Hepatocyte (in vitro differentiated cells): ENCODE measurements at regions not wholly inside any gene's neighbourhood (a gene's known extent, or its start where the extent isn't known, plus 50 kb on each side); places are given as distances from the start of the nearest gene placed in this dataset.

ENCODE experiments used
- CTCF ChIP-seq: fragments of 200-600 bp; sonication (generic); IDR thresholded peaks from 2 replicates; pipeline ENCODE4 v1.5.1; 2016; ENCODE audit warnings: antibody characterized with exemption, mild to moderate bottlenecking; ENCODE audit not compliant: poor library complexity
- EZH2phosphoT487 ChIP-seq: fragments of 200-600 bp; sonication (generic); IDR thresholded peaks from one replicate; pipeline ENCODE4 v1.6.1; 2018; ENCODE audit warnings: antibody characterized with exemption, mild to moderate bottlenecking, low read depth, moderate library complexity; ENCODE audit not compliant: unreplicated experiment, severe bottlenecking

GRCh38 chr6:54578261-54578660, 268.3 kb upstream of the FAM83B start:
- TF ChIP-seq CTCF (no peak), EZH2phosphoT487 (no peak)
